HCT116 (cell line): ENCODE measurements at regions not wholly inside any gene's neighbourhood (a gene's known extent, or its start where the extent isn't known, plus 50 kb on each side); places are given as distances from the start of the nearest gene placed in this dataset.

Experiments used
- ATAC-seq: fragments of 200-7000 bp; cut with Tn5 transposase; 2 replicates; pipeline ENCODE4 v1.9.1; 2020; ENCODE audit warnings: mild to moderate bottlenecking, moderate library complexity
- BruUV-seq: library from RNA; stranded (reverse); fragments of 400-500 nt; replicated peaks from 2 replicates; lab custom pipeline; 2021; lab: Mats Ljungman, UMichigan
- CTCF ChIA-PET: fragments of 300-600 bp; sonication (Branson Sonifier 250); formaldehyde crosslinking; loops from one replicate; lab custom pipeline; 2021; ENCODE audit warnings: antibody characterized with exemption; lab: Charles Lee
- POLR2A ChIA-PET: fragments of 300-600, 350-600 bp; sonication (Branson Sonifier 250); formaldehyde crosslinking; loops from one replicate; lab custom pipeline; 2021; ENCODE audit warnings: antibody characterized with exemption; lab: Charles Lee
- RAD21 ChIA-PET, 2 experiments: fragments of 300-600 bp; sonication (Branson Sonifier 250); formaldehyde crosslinking; loops; one replicate each; lab custom pipeline; 2023; ENCODE audit warnings: low total read pairs in 2 of 2; ENCODE audit not compliant: uncharacterized antibody in 2 of 2, unreplicated experiment in 2 of 2, low non-redundant PET in 1 of 2; lab: Charles Lee
- DNase-seq: peaks from one replicate; pipeline ENCODE4 v3.0.0-alpha.2; 2010; ENCODE audit warnings: low read depth, low spot score
- H2AFZ ChIP-seq: fragments of 200-600 bp; shearing (Covaris generic), sonication (generic); 2 replicates; pipeline ENCODE4 v1.6.1; 2017; ENCODE audit warnings: low read depth, mixed run types, mixed read lengths, antibody characterized with exemption, low read length; ENCODE audit not compliant: poor library complexity, severe bottlenecking
- H3K27ac ChIP-seq: 2 replicates; pipeline ENCODE4 v1.5.1; 2012; ENCODE audit warnings: low read depth, low read length
- H3K27me3 ChIP-seq: fragments of 200-600 bp; sonication (generic); 2 replicates; pipeline ENCODE4 v1.6.1; 2016; ENCODE audit warnings: mixed run types, low read length, mixed read lengths; ENCODE audit not compliant: insufficient read depth
- H3K36me3 ChIP-seq, 2 experiments: fragments of 200-500 bp in 1 of 2; fragments of 200-600 bp in 1 of 2; sonication (Bioruptor generic) in 1 of 2; sonication (generic) in 1 of 2; 2 replicates each; pipeline versions ENCODE4 v1.5.1 to v1.6.1; 2014 to 2016; ENCODE audit warnings: low read length in 2 of 2, inconsistent platforms in 1 of 2, mixed read lengths in 1 of 2, mixed run types in 1 of 2; ENCODE audit not compliant: insufficient read depth in 2 of 2, control insufficient read depth in 1 of 2
- H3K4me1 ChIP-seq, 2 experiments: fragments of 200-600 bp in 1 of 2; sonication (generic) in 1 of 2; 2 replicates each; pipeline versions ENCODE4 v1.5.1 to v1.6.1; 2012 to 2017; ENCODE audit warnings: low read length in 2 of 2, inconsistent platforms in 1 of 2, mild to moderate bottlenecking in 1 of 2, mixed read lengths in 1 of 2, mixed run types in 1 of 2, moderate library complexity in 1 of 2; ENCODE audit not compliant: insufficient read depth in 2 of 2, control insufficient read depth in 1 of 2
- H3K4me2 ChIP-seq: fragments of 200-600 bp; sonication (generic); 2 replicates; pipeline ENCODE4 v1.6.1; 2017; ENCODE audit warnings: mixed run types, low read length, mixed read lengths
- H3K4me3 ChIP-seq, 2 experiments: fragments of 200-600 bp in 1 of 2; sonication (generic) in 1 of 2; replicated peaks in 1 of 2; 2 replicates each; pipeline ENCODE4 v1.5.1; 2011 to 2016; ENCODE audit warnings: low read length in 2 of 2, control low read depth in 1 of 2, low read depth in 1 of 2, mild to moderate bottlenecking in 1 of 2, mixed read lengths in 1 of 2, mixed run types in 1 of 2
- H3K79me2 ChIP-seq: fragments of 200-600 bp; sonication (generic); 2 replicates; pipeline ENCODE4 v1.6.1; 2017; ENCODE audit warnings: mild to moderate bottlenecking, mixed run types, low read length, moderate library complexity, mixed read lengths; ENCODE audit not compliant: insufficient read depth
- H3K9ac ChIP-seq: fragments of 200-600 bp; sonication (generic); 2 replicates; pipeline ENCODE4 v1.6.1; 2016; ENCODE audit warnings: low read length, mixed read lengths
- H3K9me2 ChIP-seq: fragments of 200-600 bp; sonication (generic), shearing (Covaris generic); 2 replicates; pipeline ENCODE4 v1.6.1; 2017; ENCODE audit warnings: mixed run types, mild to moderate bottlenecking, moderate library complexity; ENCODE audit not compliant: insufficient read depth
- H3K9me3 ChIP-seq, 2 experiments: fragments of 200-500 bp in 1 of 2; fragments of 200-600 bp in 1 of 2; sonication (Bioruptor generic) in 1 of 2; sonication (generic) in 1 of 2; 2 replicates each; pipeline ENCODE4 v1.6.1; 2014 to 2017; ENCODE audit warnings: low read length in 2 of 2, mixed read lengths in 2 of 2, inconsistent platforms in 1 of 2, low read depth in 1 of 2, mild to moderate bottlenecking in 1 of 2, mixed run types in 1 of 2, moderate library complexity in 1 of 2; ENCODE audit not compliant: control insufficient read depth in 1 of 2, insufficient read depth in 1 of 2
- H4K20me1 ChIP-seq: fragments of 200-600 bp; sonication (generic), shearing (Covaris generic); 2 replicates; pipeline ENCODE4 v1.6.1; 2017; ENCODE audit warnings: mixed run types, mild to moderate bottlenecking, moderate library complexity; ENCODE audit not compliant: insufficient read depth
- CBX3 ChIP-seq: IDR thresholded peaks from 2 replicates; pipeline ENCODE4 v1.6.1; 2012; ENCODE audit warnings: low read depth
- EGR1 ChIP-seq: IDR thresholded peaks from 2 replicates; pipeline ENCODE4 v1.6.1; 2012; ENCODE audit warnings: low read depth
- ELF1 ChIP-seq: IDR thresholded peaks from 2 replicates; pipeline ENCODE4 v1.6.1; 2012; ENCODE audit warnings: low read depth, borderline replicate concordance
- EZH2 ChIP-seq: fragments of 200-600 bp; sonication (generic); IDR thresholded peaks from 2 replicates; pipeline ENCODE4 v1.6.1; 2017; ENCODE audit warnings: antibody characterized with exemption, mixed run types
- EZH2phosphoT487 ChIP-seq: fragments of 200-600 bp; IDR thresholded peaks from 2 replicates; pipeline ENCODE4 v1.6.1; 2018; ENCODE audit warnings: antibody characterized with exemption, borderline replicate concordance
- FOSL1 ChIP-seq: IDR thresholded peaks from 2 replicates; pipeline ENCODE4 v1.6.1; 2012; ENCODE audit warnings: low read depth
- POLR2AphosphoS5 ChIP-seq: IDR thresholded peaks from 2 replicates; pipeline ENCODE4 v1.6.1; 2011; ENCODE audit warnings: mild to moderate bottlenecking, low read depth, low read length, moderate library complexity
- SIN3A ChIP-seq: IDR thresholded peaks from 2 replicates; pipeline ENCODE4 v1.6.1; 2012; ENCODE audit warnings: low read depth
- SP1 ChIP-seq: IDR thresholded peaks from 2 replicates; pipeline ENCODE4 v1.6.1; 2012; ENCODE audit warnings: low read depth
- TCF7L2 ChIP-seq: IDR thresholded peaks from 2 replicates; pipeline ENCODE4 v1.7.0; 2011; ENCODE audit warnings: borderline replicate concordance, inconsistent platforms; ENCODE audit not compliant: insufficient read depth, insufficient read length; ENCODE audit errors: extremely low read depth
- ZNF274 ChIP-seq: fragments of 200-500 bp; sonication (Bioruptor generic); IDR thresholded peaks from 2 replicates; pipeline ENCODE4 v1.6.1; 2014; ENCODE audit warnings: mild to moderate bottlenecking, low read depth, low read length, inconsistent platforms
- intact Hi-C: fragments of 100-400 bp; cut with micrococcal nuclease; formaldehyde crosslinking; loops from 2 replicates; pipeline ENCODE4 v1.10.0; 2022
- TF ChIP-seq, protein P1 (sequence below): IDR thresholded peaks from 2 replicates; pipeline ENCODE4 v1.6.1; 2012
- TF ChIP-seq, protein P2 (sequence below): IDR thresholded peaks from 2 replicates; pipeline ENCODE4 v1.6.1; 2012; ENCODE audit warnings: low read depth

DNA sequence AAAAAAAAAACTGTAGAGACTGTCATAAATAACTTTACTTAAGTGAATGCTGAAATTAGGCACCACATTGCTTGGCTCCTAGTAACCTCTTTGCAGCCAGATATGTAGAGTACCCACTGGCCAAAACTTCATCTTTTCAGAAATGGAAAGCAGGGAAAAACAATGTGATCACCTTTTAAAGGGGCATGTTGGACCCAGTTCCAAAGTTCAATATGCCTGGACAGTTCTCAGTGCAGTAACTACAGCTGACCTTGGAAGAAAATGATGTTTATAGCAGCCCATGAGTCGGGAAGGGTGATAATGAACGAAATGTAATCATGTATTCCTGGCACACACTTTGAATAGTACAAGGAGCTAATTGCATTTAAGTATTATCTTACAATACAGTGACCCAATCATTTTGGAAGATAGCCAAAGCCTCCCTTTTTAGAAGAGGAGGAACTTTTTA lies 93.6 kb upstream of the TAB2 start:
- ChIA-PET POLR2A (no interaction called here), CTCF (no interaction called here), RAD21 (no interaction called here)
- no peak overlapping the region for H3K4me2 ChIP-seq
- no peaks in the 10 kb centered on the region for H3K36me3 ChIP-seq
- H3K4me3 ChIP-seq, result no peak overlapping the region
- H4K20me1 ChIP-seq, result no peaks in the 10 kb centered on the region
- H3K27me3 ChIP-seq, result no peaks in the 10 kb centered on the region
- no peaks in the 10 kb centered on the region for H3K79me2 ChIP-seq
- H2AFZ ChIP-seq, result no peak overlapping the region
- ATAC-seq (no peak), DNase-seq (no peak)
- intact Hi-C loops, result no loop called here
- no peak overlapping the region for H3K27ac ChIP-seq
- no peaks in the 10 kb centered on the region for H3K9me2 ChIP-seq
- H3K9ac ChIP-seq, result no peak overlapping the region
- BruUV-seq, result no TSS peak
- H3K9me3 ChIP-seq, result no peaks in the 10 kb centered on the region
- TF ChIP-seq, protein P1, sequence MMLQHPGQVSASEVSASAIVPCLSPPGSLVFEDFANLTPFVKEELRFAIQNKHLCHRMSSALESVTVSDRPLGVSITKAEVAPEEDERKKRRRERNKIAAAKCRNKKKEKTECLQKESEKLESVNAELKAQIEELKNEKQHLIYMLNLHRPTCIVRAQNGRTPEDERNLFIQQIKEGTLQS, result no peak
- TF ChIP-seq CBX3, result no peak
- TF ChIP-seq SP1, result no peak
- TF ChIP-seq FOSL1, result no peak
- no peak for TF ChIP-seq POLR2AphosphoS5
- no peak for TF ChIP-seq SIN3A
- TF ChIP-seq EGR1, result no peak
- no peak for TF ChIP-seq ZNF274
- TF ChIP-seq TCF7L2, result no peak
- TF ChIP-seq EZH2phosphoT487, result no peak
- no peak for TF ChIP-seq ELF1
- no peak for TF ChIP-seq EZH2
- TF ChIP-seq, protein P2, sequence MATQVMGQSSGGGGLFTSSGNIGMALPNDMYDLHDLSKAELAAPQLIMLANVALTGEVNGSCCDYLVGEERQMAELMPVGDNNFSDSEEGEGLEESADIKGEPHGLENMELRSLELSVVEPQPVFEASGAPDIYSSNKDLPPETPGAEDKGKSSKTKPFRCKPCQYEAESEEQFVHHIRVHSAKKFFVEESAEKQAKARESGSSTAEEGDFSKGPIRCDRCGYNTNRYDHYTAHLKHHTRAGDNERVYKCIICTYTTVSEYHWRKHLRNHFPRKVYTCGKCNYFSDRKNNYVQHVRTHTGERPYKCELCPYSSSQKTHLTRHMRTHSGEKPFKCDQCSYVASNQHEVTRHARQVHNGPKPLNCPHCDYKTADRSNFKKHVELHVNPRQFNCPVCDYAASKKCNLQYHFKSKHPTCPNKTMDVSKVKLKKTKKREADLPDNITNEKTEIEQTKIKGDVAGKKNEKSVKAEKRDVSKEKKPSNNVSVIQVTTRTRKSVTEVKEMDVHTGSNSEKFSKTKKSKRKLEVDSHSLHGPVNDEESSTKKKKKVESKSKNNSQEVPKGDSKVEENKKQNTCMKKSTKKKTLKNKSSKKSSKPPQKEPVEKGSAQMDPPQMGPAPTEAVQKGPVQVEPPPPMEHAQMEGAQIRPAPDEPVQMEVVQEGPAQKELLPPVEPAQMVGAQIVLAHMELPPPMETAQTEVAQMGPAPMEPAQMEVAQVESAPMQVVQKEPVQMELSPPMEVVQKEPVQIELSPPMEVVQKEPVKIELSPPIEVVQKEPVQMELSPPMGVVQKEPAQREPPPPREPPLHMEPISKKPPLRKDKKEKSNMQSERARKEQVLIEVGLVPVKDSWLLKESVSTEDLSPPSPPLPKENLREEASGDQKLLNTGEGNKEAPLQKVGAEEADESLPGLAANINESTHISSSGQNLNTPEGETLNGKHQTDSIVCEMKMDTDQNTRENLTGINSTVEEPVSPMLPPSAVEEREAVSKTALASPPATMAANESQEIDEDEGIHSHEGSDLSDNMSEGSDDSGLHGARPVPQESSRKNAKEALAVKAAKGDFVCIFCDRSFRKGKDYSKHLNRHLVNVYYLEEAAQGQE, result no peak
- H3K4me1 ChIP-seq, result peaks cover 5 to 7% of the 10 kb centered on the region in 2 experiments; a peak in 2 of 4 replicates
